C4-2B (cell line): ENCODE measurements at regions not wholly inside any gene's neighbourhood (a gene's known extent, or its start where the extent isn't known, plus 50 kb on each side); places are given as distances from the start of the nearest gene placed in this dataset.

ENCODE experiments used
- H3K27ac ChIP-seq: fragments of 450-650 bp; 2 replicates; pipeline ENCODE4 v1.5.1; 2017
- ZFX ChIP-seq: fragments of 450-650 bp; IDR thresholded peaks from 2 replicates; pipeline ENCODE4 v1.6.1; 2017
- TF ChIP-seq, protein P1 (sequence below): fragments of 450-650 bp; conservative IDR thresholded peaks from 2 replicates; pipeline ENCODE4 v1.5.1; 2017; ENCODE audit warnings: mild to moderate bottlenecking

DNA sequence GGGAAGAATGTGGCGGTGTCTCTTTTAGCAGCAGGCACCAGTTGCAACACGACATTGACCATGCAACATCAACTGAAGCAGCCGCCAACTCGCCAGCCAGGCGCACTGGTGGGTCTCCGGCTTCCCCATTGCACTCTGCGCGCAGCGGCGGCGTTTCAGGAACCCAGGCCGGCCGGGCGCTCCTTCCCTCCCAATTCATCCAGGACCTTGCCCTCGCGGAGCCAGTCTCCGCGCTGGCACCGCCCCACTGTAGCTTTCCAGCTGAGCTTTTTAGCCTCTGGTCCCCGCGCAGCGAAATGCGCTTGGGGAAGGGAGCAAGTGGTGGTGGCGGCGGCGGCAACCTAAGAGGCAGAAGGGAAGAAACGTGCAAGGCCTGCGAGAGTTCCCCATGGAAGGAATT, 297.9 kb upstream of the RIMS1 start:
- no peak overlapping the region for H3K27ac ChIP-seq
- TF ChIP-seq ZFX: no peak
- TF ChIP-seq, protein P1, sequence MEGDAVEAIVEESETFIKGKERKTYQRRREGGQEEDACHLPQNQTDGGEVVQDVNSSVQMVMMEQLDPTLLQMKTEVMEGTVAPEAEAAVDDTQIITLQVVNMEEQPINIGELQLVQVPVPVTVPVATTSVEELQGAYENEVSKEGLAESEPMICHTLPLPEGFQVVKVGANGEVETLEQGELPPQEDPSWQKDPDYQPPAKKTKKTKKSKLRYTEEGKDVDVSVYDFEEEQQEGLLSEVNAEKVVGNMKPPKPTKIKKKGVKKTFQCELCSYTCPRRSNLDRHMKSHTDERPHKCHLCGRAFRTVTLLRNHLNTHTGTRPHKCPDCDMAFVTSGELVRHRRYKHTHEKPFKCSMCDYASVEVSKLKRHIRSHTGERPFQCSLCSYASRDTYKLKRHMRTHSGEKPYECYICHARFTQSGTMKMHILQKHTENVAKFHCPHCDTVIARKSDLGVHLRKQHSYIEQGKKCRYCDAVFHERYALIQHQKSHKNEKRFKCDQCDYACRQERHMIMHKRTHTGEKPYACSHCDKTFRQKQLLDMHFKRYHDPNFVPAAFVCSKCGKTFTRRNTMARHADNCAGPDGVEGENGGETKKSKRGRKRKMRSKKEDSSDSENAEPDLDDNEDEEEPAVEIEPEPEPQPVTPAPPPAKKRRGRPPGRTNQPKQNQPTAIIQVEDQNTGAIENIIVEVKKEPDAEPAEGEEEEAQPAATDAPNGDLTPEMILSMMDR: no peak

DNA sequence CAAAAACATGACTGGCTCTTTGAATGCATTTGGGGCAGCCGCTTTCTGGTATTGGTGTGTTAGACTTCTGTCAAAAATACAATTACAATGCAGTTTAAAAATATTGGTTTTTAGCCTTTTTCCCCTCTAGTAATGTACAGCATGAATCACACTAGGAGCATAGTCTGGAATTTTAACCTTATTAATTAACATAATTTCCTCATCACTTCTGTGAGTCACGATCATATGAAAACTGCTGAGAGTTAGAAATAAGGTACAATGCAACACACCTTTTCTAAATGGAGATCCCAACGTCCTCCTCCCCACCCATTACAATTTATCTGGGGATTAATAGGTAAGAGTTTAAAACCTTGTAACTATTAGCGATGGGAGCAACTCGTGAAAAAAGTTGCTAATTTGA, 297.1 kb upstream of the RIMS1 start:
- H3K27ac ChIP-seq: no peak overlapping the region
- no peak for TF ChIP-seq ZFX
- TF ChIP-seq, protein P1: no peak

DNA sequence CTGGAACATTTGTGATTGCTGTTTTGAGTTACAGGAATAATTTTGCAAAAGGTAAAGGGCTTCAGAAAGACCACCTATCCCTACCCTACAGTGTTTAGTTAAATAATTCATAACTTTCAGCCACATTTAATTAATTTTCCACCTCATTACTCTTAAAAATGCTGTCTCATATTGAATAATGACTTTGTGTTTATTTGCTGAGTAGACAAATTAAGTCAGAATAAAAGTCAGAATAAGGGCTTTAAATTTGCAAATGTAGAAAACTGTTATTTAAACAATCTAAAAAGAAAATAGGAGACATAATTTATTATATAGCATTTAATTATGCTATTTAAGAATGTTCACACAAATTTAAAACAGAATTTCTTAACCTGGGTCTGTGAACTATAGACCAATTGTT, 293.7 kb upstream of the RIMS1 start:
- H3K27ac ChIP-seq: no peak overlapping the region
- no peak for TF ChIP-seq ZFX
- TF ChIP-seq, protein P1: no peak

DNA sequence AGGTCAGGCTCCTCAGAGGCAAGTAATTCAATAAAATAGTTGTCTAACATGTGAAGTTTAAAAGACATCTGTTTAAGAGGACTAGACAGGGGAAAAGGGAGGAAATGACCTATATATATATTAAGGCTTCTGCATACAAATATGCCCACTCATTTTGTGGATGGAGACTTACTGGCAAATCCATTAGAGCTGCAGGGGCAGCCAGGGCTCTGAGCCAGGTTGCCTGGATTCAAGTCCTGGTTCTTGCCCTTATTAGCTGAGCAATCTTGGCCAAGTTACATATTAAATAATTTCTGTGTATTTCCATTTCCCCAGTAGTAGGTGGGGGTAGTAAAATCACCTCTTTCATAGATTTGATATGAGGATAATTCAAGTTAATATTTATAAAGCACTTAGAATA, 287.0 kb upstream of the RIMS1 start:
- no peak overlapping the region for H3K27ac ChIP-seq
- TF ChIP-seq ZFX: no peak
- TF ChIP-seq, protein P1: no peak

DNA sequence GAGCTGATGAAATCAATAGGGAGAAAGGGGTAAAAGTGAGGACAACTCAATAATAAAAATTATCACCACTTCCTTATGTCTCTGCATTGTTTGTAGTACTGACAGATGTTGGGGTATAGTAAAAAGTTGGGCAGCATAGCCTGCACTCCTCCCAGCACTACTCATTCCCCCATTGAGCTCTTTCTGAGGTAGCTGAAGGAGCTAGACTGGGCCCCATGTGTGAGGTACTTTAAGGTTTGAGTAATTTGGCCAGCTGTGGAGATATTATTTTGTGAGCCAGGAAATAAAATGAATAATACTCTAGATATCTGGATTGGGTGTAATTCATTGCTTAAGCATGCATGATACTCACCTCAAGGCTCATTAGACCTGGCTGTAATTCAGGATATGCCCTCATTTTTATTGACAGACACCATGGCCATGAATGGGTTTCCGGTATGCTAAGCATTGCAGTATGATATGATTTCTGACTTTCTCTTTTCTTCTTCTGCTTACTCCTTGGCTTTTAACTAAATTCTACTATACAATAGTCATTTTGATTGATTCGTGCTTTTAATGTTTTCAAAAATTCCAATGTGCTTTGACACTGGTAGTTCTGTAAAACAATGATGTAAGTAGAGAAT, 283.9 kb upstream of the RIMS1 start:
- TF ChIP-seq, protein P1: no peak
- TF ChIP-seq ZFX: no peak
- no peak overlapping the region for H3K27ac ChIP-seq

DNA sequence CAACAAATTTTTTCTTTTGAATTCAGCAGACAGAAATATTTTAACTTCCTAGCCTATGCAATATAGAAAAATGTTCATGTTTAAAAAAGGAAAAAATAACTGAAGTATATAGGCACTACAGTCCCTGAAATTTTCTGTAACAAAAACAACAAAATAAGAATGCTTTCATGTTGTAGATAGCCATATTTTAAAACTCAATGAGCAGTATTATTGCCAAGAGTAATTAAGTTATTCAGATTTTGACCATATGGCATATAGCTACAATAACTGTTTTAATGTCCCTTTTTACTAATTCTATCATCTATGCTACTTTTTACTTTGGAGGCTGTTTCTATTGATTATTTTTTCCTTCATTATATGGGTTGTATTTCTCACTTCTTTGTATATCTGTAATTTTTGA, 283.3 kb upstream of the RIMS1 start:
- TF ChIP-seq ZFX: no peak
- TF ChIP-seq, protein P1: no peak
- no peak overlapping the region for H3K27ac ChIP-seq

DNA sequence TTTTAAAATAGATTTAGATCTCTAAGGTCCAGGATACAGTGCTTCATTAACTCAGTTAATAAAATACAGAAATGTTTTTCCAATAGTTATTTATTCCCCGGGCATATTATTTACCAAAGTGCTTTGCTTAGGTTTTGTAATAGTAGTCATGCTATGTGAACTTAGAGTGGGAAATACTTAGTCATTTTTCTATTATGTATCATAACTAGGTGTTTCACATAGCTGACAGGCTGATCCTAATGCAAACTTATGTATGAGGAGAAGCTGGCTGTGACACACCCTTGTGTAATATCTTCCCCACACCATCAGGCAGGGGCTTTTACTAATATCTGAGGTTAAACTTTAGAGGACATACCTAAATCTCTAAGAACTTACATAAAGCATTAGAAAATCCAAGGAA, 277.7 kb upstream of the RIMS1 start:
- no peak for TF ChIP-seq ZFX
- TF ChIP-seq, protein P1: no peak

More for the DNA sequence above, 277.7 kb upstream of the RIMS1 start:
- H3K27ac ChIP-seq: no peak overlapping the region
